H1 (cell line): ENCODE measurements at regions not wholly inside any gene's neighbourhood (a gene's known extent, or its start where the extent isn't known, plus 50 kb on each side); places are given as distances from the start of the nearest gene placed in this dataset.

Source experiments
- ASH2L ChIP-seq: fragments of 200-600, 300-600 bp; sonication (generic); IDR thresholded peaks from one replicate; pipeline ENCODE4 v1.7.1; 2017; ENCODE audit warnings: low read length
- ATF3 ChIP-seq: IDR thresholded peaks from 2 replicates; pipeline ENCODE4 v1.6.1; 2011; ENCODE audit warnings: low read depth, mild to moderate bottlenecking, low read length; ENCODE audit not compliant: insufficient read depth
- CEBPB ChIP-seq: IDR thresholded peaks from 2 replicates; pipeline ENCODE4 v1.6.1; 2012; ENCODE audit warnings: low read depth, low read length
- CREB1 ChIP-seq: IDR thresholded peaks from 2 replicates; pipeline ENCODE4 v1.6.1; 2012; ENCODE audit warnings: inconsistent platforms
- CTCF ChIP-seq, 3 experiments: IDR thresholded peaks; 1 replicate in 2 of 3; 2 replicates in 1 of 3; pipeline versions ENCODE4 v1.5.1 to v1.6.1; 2011; ENCODE audit warnings: low read length in 3 of 3, mild to moderate bottlenecking in 3 of 3, inconsistent platforms in 2 of 3, low read depth in 1 of 3, moderate library complexity in 1 of 3; ENCODE audit not compliant: insufficient read depth in 1 of 3; ENCODE audit errors: control extremely low read depth in 1 of 3
- EZH2 ChIP-seq: fragments of 200-600 bp; sonication (generic); IDR thresholded peaks from 2 replicates; pipeline ENCODE4 v1.7.1; 2012; ENCODE audit warnings: low read depth, mild to moderate bottlenecking, moderate library complexity, low read length, inconsistent platforms; ENCODE audit not compliant: severe bottlenecking
- MAX ChIP-seq: IDR thresholded peaks from 2 replicates; pipeline ENCODE4 v1.6.1; 2012; ENCODE audit warnings: inconsistent platforms
- SIRT6 ChIP-seq: IDR thresholded peaks from one replicate; pipeline ENCODE4 v1.7.1; 2012; ENCODE audit warnings: low read length, inconsistent platforms
- SUZ12 ChIP-seq: fragments of 200-600 bp; sonication (generic); IDR thresholded peaks from 2 replicates; pipeline ENCODE4 v1.6.1; 2012; ENCODE audit warnings: mild to moderate bottlenecking, inconsistent platforms, low read length, moderate library complexity, mixed read lengths
- TBP ChIP-seq: IDR thresholded peaks from 2 replicates; pipeline ENCODE4 v1.6.1; 2011; ENCODE audit warnings: low read depth, low read length, improper control_type of control experiment

- TF ChIP-seq CTCF (IDR thresholded peaks at IDR 0.05; ENCODE audit: control extremely low read depth in 1 of 3, insufficient read depth in 1 of 3, low read depth in 1 of 3, low read length in 3 of 3) (no peak), SUZ12 (no peak), ASH2L (no peak), MAX (no peak), TBP (no peak), CEBPB (no peak), CREB1 (no peak), ATF3 (no peak), EZH2 (no peak), SIRT6 (no peak)
These were observed 112.9 kb upstream of the CNTNAP5 start for GRCh38 chr2:123912171-123912570.
